Hepatocyte (in vitro differentiated cells): ENCODE measurements at regions not wholly inside any gene's neighbourhood (a gene's known extent, or its start where the extent isn't known, plus 50 kb on each side); places are given as distances from the start of the nearest gene placed in this dataset.

Experiments
- EZH2 ChIP-seq: fragments of 200-600 bp; sonication (generic); IDR thresholded peaks from 2 replicates; pipeline ENCODE4 v1.6.1; 2016; ENCODE audit warnings: antibody characterized with exemption, mild to moderate bottlenecking, borderline replicate concordance
- TF ChIP-seq, protein P1 (sequence below): fragments of 200-600 bp; sonication (generic); IDR thresholded peaks from 2 replicates; pipeline ENCODE4 v1.5.1; 2016; ENCODE audit warnings: antibody characterized with exemption, mild to moderate bottlenecking; ENCODE audit not compliant: poor library complexity

DNA sequence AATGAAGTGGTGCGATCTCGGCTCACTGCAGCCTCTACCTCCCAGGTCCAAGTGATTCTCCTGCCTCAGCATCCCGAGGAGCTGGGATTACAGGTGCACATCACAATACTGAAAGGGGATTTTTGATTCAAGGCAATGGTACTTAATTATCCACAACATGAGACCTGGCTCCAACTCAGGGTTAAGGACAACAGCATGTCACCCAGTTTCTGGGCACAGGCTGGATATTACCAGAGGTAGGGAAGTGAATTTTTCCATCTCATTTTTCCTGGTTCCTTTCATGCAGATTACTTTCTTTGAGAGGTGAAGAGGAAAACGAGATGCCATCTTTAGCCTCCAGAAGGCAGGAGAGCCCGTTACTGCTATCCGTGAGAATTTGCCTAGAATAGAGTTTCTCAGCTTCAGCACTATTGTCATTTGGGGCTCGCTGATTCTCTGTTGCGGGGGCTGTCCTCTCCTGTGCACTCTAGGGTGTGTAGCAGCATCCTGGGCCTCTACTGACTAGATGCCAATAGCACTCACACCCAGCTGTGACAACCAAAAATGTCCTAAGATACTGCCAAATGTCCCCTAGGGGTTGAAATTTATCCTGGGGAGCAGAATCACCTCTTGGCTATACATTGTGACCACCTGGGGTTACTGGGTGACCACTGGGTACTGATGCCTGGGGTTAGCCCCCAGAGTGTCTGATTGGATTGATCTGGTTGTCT lies 121.8 kb upstream of the NDP start:
- TF ChIP-seq, protein P1, sequence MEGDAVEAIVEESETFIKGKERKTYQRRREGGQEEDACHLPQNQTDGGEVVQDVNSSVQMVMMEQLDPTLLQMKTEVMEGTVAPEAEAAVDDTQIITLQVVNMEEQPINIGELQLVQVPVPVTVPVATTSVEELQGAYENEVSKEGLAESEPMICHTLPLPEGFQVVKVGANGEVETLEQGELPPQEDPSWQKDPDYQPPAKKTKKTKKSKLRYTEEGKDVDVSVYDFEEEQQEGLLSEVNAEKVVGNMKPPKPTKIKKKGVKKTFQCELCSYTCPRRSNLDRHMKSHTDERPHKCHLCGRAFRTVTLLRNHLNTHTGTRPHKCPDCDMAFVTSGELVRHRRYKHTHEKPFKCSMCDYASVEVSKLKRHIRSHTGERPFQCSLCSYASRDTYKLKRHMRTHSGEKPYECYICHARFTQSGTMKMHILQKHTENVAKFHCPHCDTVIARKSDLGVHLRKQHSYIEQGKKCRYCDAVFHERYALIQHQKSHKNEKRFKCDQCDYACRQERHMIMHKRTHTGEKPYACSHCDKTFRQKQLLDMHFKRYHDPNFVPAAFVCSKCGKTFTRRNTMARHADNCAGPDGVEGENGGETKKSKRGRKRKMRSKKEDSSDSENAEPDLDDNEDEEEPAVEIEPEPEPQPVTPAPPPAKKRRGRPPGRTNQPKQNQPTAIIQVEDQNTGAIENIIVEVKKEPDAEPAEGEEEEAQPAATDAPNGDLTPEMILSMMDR = no peak
- no peak for TF ChIP-seq EZH2
